Endodermal cell (in vitro differentiated cells): ENCODE measurements at regions not wholly inside any gene's neighbourhood (a gene's known extent, or its start where the extent isn't known, plus 50 kb on each side); places are given as distances from the start of the nearest gene placed in this dataset.

Experiments
- DNase-seq: peaks from one replicate; pipeline ENCODE4 v3.0.0-alpha.2; 2017
- H3K27ac ChIP-seq: 2 replicates; pipeline ENCODE4 v1.5.1; 2013; ENCODE audit warnings: mild to moderate bottlenecking, low read depth, low read length, moderate library complexity
- H3K27me3 ChIP-seq: 2 replicates; pipeline ENCODE4 v1.6.1; 2013; ENCODE audit warnings: mild to moderate bottlenecking, low read length, moderate library complexity; ENCODE audit not compliant: insufficient read depth, control insufficient read depth, poor library complexity, severe bottlenecking
- H3K36me3 ChIP-seq: 2 replicates; pipeline ENCODE4 v1.7.0; 2013; ENCODE audit warnings: mild to moderate bottlenecking, low read length, moderate library complexity; ENCODE audit not compliant: control insufficient read depth, insufficient read depth
- H3K4me1 ChIP-seq: one replicate; pipeline ENCODE4 v1.7.0; 2013; ENCODE audit warnings: low read length; ENCODE audit not compliant: control insufficient read depth, insufficient read depth
- H3K4me3 ChIP-seq: 2 replicates; pipeline ENCODE4 v1.5.1; 2013; ENCODE audit warnings: mild to moderate bottlenecking, low read length, moderate library complexity
- H3K9ac ChIP-seq: 2 replicates; pipeline ENCODE4 v1.6.1; 2013; ENCODE audit warnings: mild to moderate bottlenecking, low read length, moderate library complexity; ENCODE audit not compliant: poor library complexity, severe bottlenecking; ENCODE audit errors: extremely low read depth
- H3K9me3 ChIP-seq: 2 replicates; pipeline ENCODE4 v1.6.1; 2013; ENCODE audit warnings: mild to moderate bottlenecking, low read length, moderate library complexity; ENCODE audit not compliant: control insufficient read depth
- H3K27ac Mint-ChIP-seq: 2 replicates; pipeline ENCODE4 v1.8.0; 2020; ENCODE audit warnings: mixed read lengths
- H3K27me3 Mint-ChIP-seq: 2 replicates; pipeline ENCODE4 v1.8.0; 2021; ENCODE audit warnings: mild to moderate bottlenecking, mixed read lengths; ENCODE audit not compliant: insufficient read depth
- H3K36me3 Mint-ChIP-seq: 2 replicates; pipeline ENCODE4 v1.8.0; 2020; ENCODE audit warnings: low read depth, mixed read lengths
- H3K4me1 Mint-ChIP-seq: 2 replicates; pipeline ENCODE4 v1.8.0; 2020; ENCODE audit warnings: mixed read lengths
- H3K4me3 Mint-ChIP-seq: 2 replicates; pipeline ENCODE4 v1.8.0; 2020; ENCODE audit warnings: mild to moderate bottlenecking, moderate library complexity, mixed read lengths
- H3K9me3 Mint-ChIP-seq: 2 replicates; pipeline ENCODE4 v1.8.0; 2020; ENCODE audit warnings: mild to moderate bottlenecking, mixed read lengths
- CTCF ChIP-seq: fragments of 200-600 bp; sonication (generic); conservative IDR thresholded peaks from 2 replicates; pipeline ENCODE4 v1.5.0; 2021; ENCODE audit warnings: antibody characterized with exemption, mild to moderate bottlenecking
- WGBS, 2 experiments: methylation state at CpG; one replicate each; pipeline versions ENCODE4 v1.1.5 to v1.1.7; 2013; ENCODE audit warnings: missing lambda C conversion rate in 2 of 2, mixed read lengths in 1 of 2; ENCODE audit not compliant: insufficient coverage in 1 of 2, insufficient read length in 1 of 2; 5-methylcytosine and 5-hydroxymethylcytosine counted together

- 80 to 96% methylated on average over 1 to 6 of the region's 6 CpGs for WGBS, 2 experiments
- H3K27ac Mint-ChIP-seq = no peak overlapping the region
- H3K4me3 ChIP-seq = no peak overlapping the region
- no peaks in the 10 kb centered on the region for H3K36me3 ChIP-seq
- no peak for TF ChIP-seq CTCF
- no peaks in the 10 kb centered on the region for H3K9me3 ChIP-seq
- peaks cover 18% of the 10 kb centered on the region for H3K4me1 Mint-ChIP-seq
- H3K4me3 Mint-ChIP-seq = no peak overlapping the region
- peaks cover 5% of the 10 kb centered on the region for H3K4me1 ChIP-seq
- H3K27me3 Mint-ChIP-seq = no peaks in the 10 kb centered on the region
- DNase-seq = no peak
- no peaks in the 10 kb centered on the region for H3K36me3 Mint-ChIP-seq
- H3K27ac ChIP-seq = no peak overlapping the region
- H3K9me3 Mint-ChIP-seq = no peaks in the 10 kb centered on the region
- no peaks in the 10 kb centered on the region for H3K27me3 ChIP-seq
- H3K9ac ChIP-seq = no peak overlapping the region
These were observed 386.2 kb upstream of the ROBO2 start for GRCh38 chr3:76653640-76654251.

- Mint-ChIP-seq H3K4me3 (no peak overlapping the region), H3K4me1 (peaks cover 23% of the 10 kb centered on the region), H3K36me3 (no peaks in the 10 kb centered on the region), H3K27ac (no peak overlapping the region), H3K9me3 (no peaks in the 10 kb centered on the region), H3K27me3 (no peaks in the 10 kb centered on the region)
- WGBS, 2 experiments = 78 to 80% methylated on average over 1 to 4 of the region's 4 CpGs
- Histone ChIP-seq H3K9me3 (no peaks in the 10 kb centered on the region), H3K4me1 (peaks cover 5% of the 10 kb centered on the region), H3K27me3 (no peaks in the 10 kb centered on the region), H3K9ac (no peak overlapping the region), H3K4me3 (no peak overlapping the region), H3K27ac (no peak overlapping the region), H3K36me3 (no peaks in the 10 kb centered on the region)
- DNase-seq = no peak
- no peak for TF ChIP-seq CTCF
These were observed 383.3 kb upstream of the ROBO2 start for GRCh38 chr3:76656531-76657070.

- Mint-ChIP-seq H3K4me1 (peaks cover 28% of the 10 kb centered on the region), H3K9me3 (no peaks in the 10 kb centered on the region), H3K27ac (no peak overlapping the region), H3K27me3 (no peaks in the 10 kb centered on the region), H3K36me3 (peaks cover 3% of the 10 kb centered on the region), H3K4me3 (no peak overlapping the region)
- Histone ChIP-seq H3K9me3 (no peaks in the 10 kb centered on the region), H3K27me3 (no peaks in the 10 kb centered on the region), H3K4me3 (no peak overlapping the region), H3K36me3 (no peaks in the 10 kb centered on the region), H3K27ac (no peak overlapping the region), H3K9ac (no peak overlapping the region), H3K4me1 (peaks cover 5% of the 10 kb centered on the region)
- WGBS, 2 experiments = 96% methylated on average over 4 of the region's 5 CpGs; no CpG with 5 or more reads in 1 of the 2 experiments
- TF ChIP-seq CTCF = no peak
- no peak for DNase-seq
These were observed 382.0 kb upstream of the ROBO2 start for GRCh38 chr3:76657909-76658308.
